ENCODE measurements at regions not wholly inside any gene's neighbourhood (a gene's known extent, or its start where the extent isn't known, plus 50 kb on each side); places are given as distances from the start of the nearest gene placed in this dataset.
"Not testable (repeated sequence)": the region's sequence is repeated elsewhere in the genome, so short reads cannot be mapped to it uniquely, and the experiment has no call there.

GRCh38 chr21:36247316-36248010, 72.5 kb upstream of the MORC3 start:
- peak; percentile 22 for DNase-seq

GRCh38 chr21:36249576-36250422, 70.2 kb upstream of the MORC3 start:
- DNase-seq, result no peak

GRCh38 chr21:36250423-36251075, 69.4 kb upstream of the MORC3 start:
- peak; percentile 33 for DNase-seq

GRCh38 chr21:36254106-36254941, 65.7 kb upstream of the MORC3 start:
- DNase-seq, result no peak

- DNase-seq, result peak; percentile 44
Measured at GRCh38 chr21:36255663-36256062, 64.3 kb upstream of the MORC3 start.

GRCh38 chr21:36257657-36258056, 62.3 kb upstream of the MORC3 start:
- DNase-seq, result no peak

GRCh38 chr21:36260030-36260787, 59.8 kb upstream of the MORC3 start:
- DNase-seq, result peak; percentile 77

GRCh38 chr21:36260802-36261201, 59.2 kb upstream of the MORC3 start:
- no peak for DNase-seq

GRCh38 chr21:36261459-36261858, 58.5 kb upstream of the MORC3 start:
- no peak for DNase-seq

- no peak for DNase-seq
Measured at GRCh38 chr21:36263797-36264196, 56.2 kb upstream of the MORC3 start.

GRCh38 chr21:36265431-36265830, 54.6 kb upstream of the MORC3 start:
- no peak for DNase-seq

- not testable (repeated sequence) for DNase-seq
Measured at GRCh38 chr21:36267828-36268227, 52.2 kb upstream of the MORC3 start.

- DNase-seq, result not testable (repeated sequence)
Measured at GRCh38 chr21:36268264-36268663, 51.7 kb upstream of the MORC3 start.

All from eye (tissue), 1 donor.